Occipital lobe (tissue), 1 donor: ENCODE measurements at regions not wholly inside any gene's neighbourhood (a gene's known extent, or its start where the extent isn't known, plus 50 kb on each side); places are given as distances from the start of the nearest gene placed in this dataset.
"Not testable (repeated sequence)": the region's sequence is repeated elsewhere in the genome, so short reads cannot be mapped to it uniquely, and the experiment has no call there.

Experiments used
- DNase-seq: peaks from one replicate; lab custom pipeline; 2025; lab: John Stamatoyannopoulos, UW

DNA sequence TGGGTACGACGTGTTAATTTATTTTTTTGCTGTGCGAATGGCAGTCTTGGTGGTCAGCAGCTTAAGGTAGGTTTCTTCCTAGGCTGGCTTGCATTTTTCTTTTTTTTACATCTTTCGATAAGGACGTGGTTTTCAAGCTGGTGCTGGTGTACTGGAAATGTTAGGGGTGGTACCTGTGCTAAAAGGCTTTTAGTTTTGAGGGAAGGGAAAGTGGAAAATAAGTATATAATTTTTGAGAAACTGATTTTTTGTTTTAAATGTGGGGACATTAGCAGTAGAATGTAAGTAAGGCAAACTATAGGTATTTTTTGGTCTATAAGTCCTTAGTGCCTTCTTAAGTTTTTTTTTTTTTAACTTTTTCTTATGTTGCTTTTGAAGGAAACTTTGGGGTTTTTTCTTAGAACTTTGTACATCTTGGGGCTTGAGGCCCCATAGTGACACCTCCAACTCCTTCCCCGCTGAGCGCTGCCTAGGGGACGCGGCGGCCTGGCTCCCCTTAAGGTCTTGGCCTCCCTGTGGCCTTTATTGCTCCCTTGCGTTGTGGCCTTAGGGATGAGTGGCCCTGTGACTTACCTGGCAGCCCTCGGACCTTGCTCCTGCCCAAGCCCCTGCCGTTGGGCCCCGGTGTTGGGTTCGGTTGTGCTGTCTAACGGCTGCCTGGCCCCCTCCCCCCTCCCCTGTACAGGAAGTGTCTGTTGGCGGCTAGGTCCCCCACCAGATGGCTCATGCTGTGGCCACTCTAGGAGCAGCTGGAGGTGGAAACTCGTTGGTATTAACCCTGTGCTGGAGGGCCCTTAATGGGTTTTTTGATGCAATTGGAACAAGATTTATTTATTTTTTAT is 88.0 kb upstream of the RPRML start:
- peak; percentile 75 for DNase-seq

DNA sequence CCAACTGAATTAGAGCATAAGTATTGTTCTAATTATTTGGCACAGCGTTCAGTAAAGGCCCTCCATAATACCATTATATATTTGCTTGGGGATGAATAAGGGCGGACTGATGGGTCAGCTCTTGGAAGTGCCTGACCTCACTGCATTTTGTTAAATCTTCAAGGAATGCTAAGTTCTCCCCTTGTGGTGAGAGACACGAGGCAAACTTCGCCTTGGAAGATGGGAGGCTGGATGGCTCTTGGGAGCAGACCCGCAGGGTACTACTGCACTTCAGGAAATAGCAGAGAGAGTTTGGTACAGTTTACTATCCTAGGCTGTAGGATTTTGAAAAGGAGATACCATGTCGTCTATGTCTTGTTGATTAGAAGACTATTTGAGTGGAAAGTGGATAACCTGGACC is 87.0 kb upstream of the RPRML start:
- no peak for DNase-seq

DNA sequence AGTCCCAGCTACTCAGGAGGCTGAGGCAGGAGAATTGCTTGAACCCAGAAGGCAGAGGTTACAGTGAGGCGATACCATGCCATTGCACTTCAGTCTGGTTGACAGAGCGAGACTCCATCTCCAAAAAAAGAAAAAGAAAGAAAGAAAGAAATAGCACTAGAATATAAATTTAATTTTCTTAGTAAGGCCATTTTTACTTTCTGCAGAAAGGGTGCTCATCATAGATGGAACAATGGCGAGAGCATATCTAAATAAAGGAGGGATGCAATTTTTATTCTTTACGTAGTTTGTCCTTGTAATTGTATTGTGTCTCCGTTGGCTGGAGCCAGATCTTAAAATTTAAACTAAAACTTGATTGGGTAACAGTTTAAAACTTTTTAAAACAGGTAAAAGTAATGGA is 85.6 kb upstream of the RPRML start:
- no peak for DNase-seq

DNA sequence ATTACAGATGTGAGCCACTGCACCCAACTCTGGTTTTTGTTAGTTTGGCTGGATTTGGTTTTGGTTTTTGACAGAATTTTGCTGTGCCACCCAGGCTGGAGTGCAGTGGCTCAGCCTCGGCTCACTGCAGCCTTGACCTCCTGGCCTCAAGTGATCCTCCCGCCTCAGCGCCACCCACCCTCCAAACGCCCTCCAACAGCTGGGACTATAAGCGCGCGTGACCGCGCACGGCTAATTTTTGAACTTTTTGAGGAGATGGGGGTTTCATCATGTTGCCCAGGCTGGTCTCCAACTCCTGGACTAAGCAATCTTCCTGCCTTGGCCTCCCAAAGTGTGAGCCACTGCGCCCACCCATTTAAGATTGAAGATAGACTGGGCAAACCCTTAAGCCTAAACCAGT is 84.4 kb upstream of the RPRML start:
- no peak for DNase-seq

DNA sequence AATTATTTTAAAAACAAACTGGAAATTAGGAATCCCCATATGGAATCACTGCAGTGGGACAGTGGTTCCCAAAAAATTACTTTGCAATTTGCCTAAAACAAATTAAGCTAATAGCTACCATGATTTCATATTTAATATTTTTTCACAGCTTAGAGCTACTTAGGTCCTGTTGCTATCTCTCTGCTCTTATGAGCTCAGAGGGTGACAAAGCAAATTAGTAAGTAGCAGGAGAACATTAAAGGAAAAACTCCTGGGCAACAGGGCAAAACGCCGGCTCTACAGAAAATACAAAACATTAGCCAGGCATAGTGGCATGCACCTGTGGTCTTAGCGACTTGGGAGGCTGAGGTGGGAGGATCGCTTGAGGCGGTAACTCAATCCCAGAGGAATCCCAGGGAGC is 83.8 kb upstream of the RPRML start:
- not testable (repeated sequence) for DNase-seq

DNA sequence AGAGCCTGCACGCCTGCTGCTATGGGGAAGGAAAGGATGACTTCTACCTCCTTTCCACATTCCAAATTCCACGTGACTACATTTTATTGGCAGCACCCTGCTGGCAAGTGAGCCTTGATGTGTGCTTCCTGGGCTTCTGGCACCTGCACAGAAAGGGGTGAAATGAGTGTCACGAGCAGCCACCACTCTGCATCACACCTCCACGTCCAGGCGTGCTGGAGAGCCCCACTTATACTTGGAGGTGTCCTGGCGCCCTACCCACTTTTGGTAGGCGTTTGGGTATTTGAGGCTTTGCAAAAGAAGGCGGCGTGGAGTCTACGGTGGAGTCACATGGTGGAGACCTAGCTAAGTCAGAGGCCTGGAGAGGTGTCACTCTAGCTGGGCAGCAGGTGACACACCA is 81.0 kb upstream of the RPRML start:
- DNase-seq: not testable (repeated sequence)

DNA sequence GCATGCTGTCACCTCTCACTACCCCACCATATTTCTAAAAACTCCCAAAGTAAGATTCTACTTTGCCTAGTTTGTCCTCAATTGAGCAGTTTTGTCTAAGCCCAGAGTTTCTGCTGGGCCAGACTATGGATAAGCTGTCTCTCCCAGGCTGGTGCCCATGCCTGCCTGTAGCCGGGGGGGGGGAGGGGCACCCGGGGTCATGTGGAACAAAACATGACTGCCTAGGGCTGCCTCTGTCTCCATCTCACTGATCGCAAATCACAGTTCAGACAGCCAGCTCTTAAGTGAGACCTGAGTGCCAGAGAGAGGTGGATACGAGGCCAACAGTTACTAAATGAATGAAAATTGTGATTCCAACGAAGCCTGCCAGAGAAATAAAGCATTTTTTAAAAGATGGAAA is 78.8 kb upstream of the RPRML start:
- no peak for DNase-seq

DNA sequence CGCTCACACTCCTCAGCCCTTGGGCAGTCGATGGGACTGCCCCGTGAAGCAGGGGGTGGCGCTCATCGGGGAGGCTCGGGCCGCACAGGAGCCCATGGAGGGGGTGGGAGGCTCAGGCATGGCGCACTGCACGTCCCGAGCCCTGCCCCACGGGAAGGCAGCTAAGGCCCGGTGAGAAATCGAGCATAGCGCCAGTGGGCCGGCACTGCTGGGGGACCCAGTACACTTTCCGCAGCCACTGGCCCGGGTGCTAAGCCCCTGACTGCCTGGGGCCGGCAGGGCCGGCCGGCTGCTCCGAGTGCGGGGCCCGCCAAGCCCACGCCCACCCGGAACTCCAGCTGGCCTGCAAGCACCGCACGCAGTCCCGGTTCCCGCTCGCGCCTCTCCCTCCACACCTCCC is 78.2 kb upstream of the RPRML start:
- not testable (repeated sequence) for DNase-seq

DNA sequence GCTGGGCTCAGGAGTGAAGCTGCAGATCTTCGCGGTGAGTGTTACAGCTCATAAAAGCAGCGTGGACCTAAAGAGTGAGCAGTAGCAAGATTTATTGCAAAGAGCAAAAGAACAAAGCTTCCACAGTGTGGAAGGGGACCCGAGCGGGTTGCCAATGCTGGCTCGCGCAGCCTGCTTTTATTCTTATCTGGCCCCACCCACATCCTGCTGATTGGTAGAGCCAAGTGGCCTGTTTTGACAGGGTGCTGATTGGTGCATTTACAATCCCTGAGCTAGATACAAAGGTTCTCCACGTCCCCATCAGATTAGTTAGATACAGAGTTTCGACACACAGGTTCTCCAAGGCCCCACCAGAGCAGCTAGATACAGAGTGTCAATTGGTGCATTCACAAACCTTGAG is 77.6 kb upstream of the RPRML start:
- DNase-seq: not testable (repeated sequence)
